Right lobe of liver (tissue), 4 donors: ENCODE measurements at regions not wholly inside any gene's neighbourhood (a gene's known extent, or its start where the extent isn't known, plus 50 kb on each side); places are given as distances from the start of the nearest gene placed in this dataset.

Source experiments
- POLR2A ChIP-seq: fragments of 450-650 bp; IDR thresholded peaks from one replicate; pipeline ENCODE4 v1.6.1; 2017; ENCODE audit warnings: antibody characterized with exemption, mild to moderate bottlenecking
- TF ChIP-seq, protein P1 (sequence below), 4 donors: fragments of 200-600 bp in 3 of 4; fragments of 450-650 bp in 1 of 4; IDR thresholded peaks; one replicate each; pipeline versions ENCODE4 v1.5.1 to v1.8.0; 2016 to 2022; ENCODE audit warnings: antibody characterized with exemption in 4 of 4, mild to moderate bottlenecking in 2 of 4
- donor health status: DM: no; HTN: no; CAD: no.
- donor health status: DM: no; HTN: no; CAD: no.
- donor health status: DM: no; HTN: yes; CAD: no.

- TF ChIP-seq, protein P1, sequence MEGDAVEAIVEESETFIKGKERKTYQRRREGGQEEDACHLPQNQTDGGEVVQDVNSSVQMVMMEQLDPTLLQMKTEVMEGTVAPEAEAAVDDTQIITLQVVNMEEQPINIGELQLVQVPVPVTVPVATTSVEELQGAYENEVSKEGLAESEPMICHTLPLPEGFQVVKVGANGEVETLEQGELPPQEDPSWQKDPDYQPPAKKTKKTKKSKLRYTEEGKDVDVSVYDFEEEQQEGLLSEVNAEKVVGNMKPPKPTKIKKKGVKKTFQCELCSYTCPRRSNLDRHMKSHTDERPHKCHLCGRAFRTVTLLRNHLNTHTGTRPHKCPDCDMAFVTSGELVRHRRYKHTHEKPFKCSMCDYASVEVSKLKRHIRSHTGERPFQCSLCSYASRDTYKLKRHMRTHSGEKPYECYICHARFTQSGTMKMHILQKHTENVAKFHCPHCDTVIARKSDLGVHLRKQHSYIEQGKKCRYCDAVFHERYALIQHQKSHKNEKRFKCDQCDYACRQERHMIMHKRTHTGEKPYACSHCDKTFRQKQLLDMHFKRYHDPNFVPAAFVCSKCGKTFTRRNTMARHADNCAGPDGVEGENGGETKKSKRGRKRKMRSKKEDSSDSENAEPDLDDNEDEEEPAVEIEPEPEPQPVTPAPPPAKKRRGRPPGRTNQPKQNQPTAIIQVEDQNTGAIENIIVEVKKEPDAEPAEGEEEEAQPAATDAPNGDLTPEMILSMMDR (IDR thresholded peaks at IDR 0.05) = no peak
- no peak for TF ChIP-seq POLR2A
These were observed 97.0 kb downstream of the FAM181B start for GRCh38 chr11:82636615-82637014.
